RWPE1 (cell line): ENCODE measurements at regions not wholly inside any gene's neighbourhood (a gene's known extent, or its start where the extent isn't known, plus 50 kb on each side); places are given as distances from the start of the nearest gene placed in this dataset.

Experiments used
- CTCF ChIA-PET: fragments of 350-600 bp; sonication (Branson Sonifier 250); formaldehyde crosslinking; extraction: SDS; loops from one replicate; lab custom pipeline; 2021; lab: Yijun Ruan, JAX
- POLR2A ChIA-PET: fragments of 400-600 bp; formaldehyde crosslinking; extraction: SDS; loops from one replicate; lab custom pipeline; 2020; ENCODE audit warnings: antibody characterized with exemption; ENCODE audit not compliant: low non-redundant PET; lab: Yijun Ruan, JAX
- DNase-seq: peaks from one replicate; pipeline ENCODE4 v3.0.0; 2012; ENCODE audit warnings: low spot score
- H3K27ac ChIP-seq: fragments of 450-650 bp; 2 replicates; pipeline ENCODE4 v1.5.1; 2017
- CTCF ChIP-seq: fragments of 450-650 bp; conservative IDR thresholded peaks from 2 replicates; pipeline ENCODE4 v1.5.1; 2017; ENCODE audit warnings: low read depth, mild to moderate bottlenecking

DNA sequence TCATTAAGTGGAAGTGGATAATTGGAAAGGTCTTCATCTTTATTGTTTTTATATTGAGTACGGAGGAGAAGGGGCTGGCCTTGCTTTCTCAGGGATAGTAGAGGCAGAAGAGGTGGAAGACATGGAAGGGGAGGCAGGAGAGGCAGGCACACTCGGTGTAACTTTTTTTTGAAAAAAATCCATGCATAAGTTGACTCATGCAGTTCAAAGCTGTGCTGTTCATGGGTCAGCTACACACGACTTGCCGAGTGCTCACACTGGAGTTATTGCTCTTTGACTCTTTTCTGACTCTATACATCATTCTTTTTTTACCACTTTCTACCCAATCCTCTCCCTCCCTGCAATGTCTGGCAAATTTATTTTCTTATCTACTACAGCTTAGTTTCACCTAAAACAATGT lies 158.3 kb upstream of the AADAT start:
- no peak for TF ChIP-seq CTCF
- no peak overlapping the region for H3K27ac ChIP-seq
- ChIA-PET CTCF (interaction anchor here (0.5 to 1.9 kb wide), 2 partner anchors 11 to 19 kb away, joined by 3 to 6 read pairs; no protein-coding TSS in a partner anchor), POLR2A (no interaction called here)
- DNase-seq = no peak

DNA sequence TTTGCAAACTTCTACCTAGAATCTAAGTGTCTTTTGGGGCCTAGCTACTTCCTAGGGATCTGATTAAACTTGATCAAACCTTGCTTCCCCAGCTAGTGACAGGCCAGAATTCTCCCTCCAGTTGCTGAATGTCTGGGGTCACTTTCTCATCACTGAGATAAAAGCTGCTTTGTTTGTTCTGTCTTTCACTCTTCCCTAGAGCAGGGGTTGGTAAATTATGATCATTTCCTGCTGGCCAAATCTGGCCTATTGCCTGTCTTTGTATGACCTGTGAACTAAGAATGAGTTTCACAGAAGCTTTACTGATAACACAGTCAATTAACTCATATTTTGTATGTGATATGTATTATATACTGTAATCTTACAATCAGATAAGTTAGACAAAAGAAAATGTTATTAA lies 157.8 kb upstream of the AADAT start:
- DNase-seq = no peak
- CTCF ChIA-PET = interaction anchor here (0.5 kb wide), 1 partner anchor 18 kb away, joined by 3 read pairs; no protein-coding TSS in a partner anchor

DNA sequence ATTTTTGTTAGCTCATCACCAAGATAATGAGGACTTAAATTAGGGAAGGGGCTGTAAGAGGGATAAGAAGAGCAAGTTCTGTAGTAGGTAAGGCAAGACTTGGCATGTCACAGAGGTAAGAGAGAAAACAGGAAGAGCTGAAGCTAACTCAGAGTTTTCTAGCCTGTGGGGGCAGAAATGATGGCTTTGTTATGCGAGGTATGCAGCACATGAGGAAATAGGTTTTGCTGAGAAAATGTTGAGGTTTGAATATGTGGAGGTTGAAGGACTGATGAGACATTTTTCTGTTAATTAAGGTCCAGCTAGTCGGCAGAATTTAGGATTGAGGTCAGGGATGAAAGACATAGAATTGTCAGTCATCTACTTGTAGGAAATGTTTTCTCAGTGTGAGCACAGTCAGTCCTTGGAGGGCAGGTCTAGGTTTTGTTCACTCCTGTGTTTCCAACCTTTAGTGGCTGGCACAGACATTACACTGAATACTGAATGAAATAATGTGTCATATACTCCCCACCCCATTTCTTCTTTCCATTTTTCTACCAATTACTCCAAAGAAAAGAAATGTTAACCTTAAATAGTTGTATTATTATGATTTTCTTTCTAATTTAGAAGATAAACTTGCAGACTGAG lies 154.0 kb upstream of the AADAT start:
- POLR2A ChIA-PET = no interaction called here
- CTCF ChIA-PET = interaction anchor here (0.6 to 1.3 kb wide), 3 partner anchors 15 to 1706 kb away, joined by 3 to 4 read pairs (median 4); no protein-coding TSS in a partner anchor
- H3K27ac ChIP-seq = no peak overlapping the region
- peak; percentile 24 for DNase-seq
- TF ChIP-seq CTCF = no peak

More for the DNA sequence above, 157.8 kb upstream of the AADAT start:
- no peak for TF ChIP-seq CTCF
- POLR2A ChIA-PET = no interaction called here
- H3K27ac ChIP-seq = no peak overlapping the region

- no peak for TF ChIP-seq CTCF
- CTCF ChIA-PET = interaction anchor here (0.9 kb wide), 1 partner anchor 18 kb away, joined by 5 read pairs; no protein-coding TSS in a partner anchor
- DNase-seq = peak; percentile 77
- POLR2A ChIA-PET = no interaction called here
- no peak overlapping the region for H3K27ac ChIP-seq
Observed at GRCh38 chr4:170242471-170242870, 152.7 kb upstream of the AADAT start.

- H3K27ac ChIP-seq = no peak overlapping the region
- ChIA-PET CTCF (no interaction called here), POLR2A (no interaction called here)
- no peak for TF ChIP-seq CTCF
- no peak for DNase-seq
Observed at GRCh38 chr4:170234800-170235199, 145.0 kb upstream of the AADAT start.

- H3K27ac ChIP-seq = no peak overlapping the region
- ChIA-PET POLR2A (no interaction called here), CTCF (no interaction called here)
- DNase-seq = no peak
- no peak for TF ChIP-seq CTCF
Observed at GRCh38 chr4:170231377-170231776, 141.6 kb upstream of the AADAT start.
